ENCODE measurements at regions not wholly inside any gene's neighbourhood (a gene's known extent, or its start where the extent isn't known, plus 50 kb on each side); places are given as distances from the start of the nearest gene placed in this dataset.

GRCh38 chr10:29797616-29798015 is 162.8 kb upstream of the SVIL start:
- TF ChIP-seq SRF (IDR thresholded peaks at IDR 0.05; ENCODE audit: low read depth in 2 of 2, low read length in 2 of 2) (no peak), CTCF (IDR thresholded peaks at IDR 0.05 in 2 of 3, conservative IDR thresholded peaks at IDR 0.05 in 1 of 3; ENCODE audit: control insufficient read depth in 2 of 3, extremely low read depth in 1 of 3, insufficient read depth in 1 of 3, low read depth in 3 of 3, low read length in 3 of 3) (no peak), DPF2 (IDR thresholded peaks at IDR 0.05) (no peak), GATAD2B (conservative IDR thresholded peaks at IDR 0.05; ENCODE audit: low read depth) (no peak), POLR2AphosphoS5 (IDR thresholded peaks at IDR 0.05; ENCODE audit: low read length) (no peak), HDGF (IDR thresholded peaks at IDR 0.05) (no peak), ZNF687 (IDR thresholded peaks at IDR 0.05) (no peak)
- TF ChIP-seq, protein P1, sequence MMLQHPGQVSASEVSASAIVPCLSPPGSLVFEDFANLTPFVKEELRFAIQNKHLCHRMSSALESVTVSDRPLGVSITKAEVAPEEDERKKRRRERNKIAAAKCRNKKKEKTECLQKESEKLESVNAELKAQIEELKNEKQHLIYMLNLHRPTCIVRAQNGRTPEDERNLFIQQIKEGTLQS (IDR thresholded peaks at IDR 0.05; ENCODE audit: borderline replicate concordance, extremely low read depth, low read depth, low read length), result no peak
